ENCODE measurements at regions not wholly inside any gene's neighbourhood (a gene's known extent, or its start where the extent isn't known, plus 50 kb on each side); places are given as distances from the start of the nearest gene placed in this dataset.
A peak's percentile ranks its signal among the peaks of the same experiment; 100 is the strongest.
"Not testable (repeated sequence)": the region's sequence is repeated elsewhere in the genome, so short reads cannot be mapped to it uniquely, and the experiment has no call there.

- H3K9me3 ChIP-seq (replicated peaks; ENCODE audit: control insufficient read depth, low read depth, low read length); H3K27me3 ChIP-seq (ENCODE audit: control insufficient read depth, insufficient read depth, low read length); H3K36me3 ChIP-seq (ENCODE audit: control insufficient read depth, insufficient read depth, low read length); H3K27ac ChIP-seq (ENCODE audit: low read length); H3K4me3 ChIP-seq (ENCODE audit: low read length); DNase-seq: not testable (repeated sequence)
- H3K4me1 ChIP-seq (ENCODE audit: control insufficient read depth, insufficient read depth, low read length) = peaks cover 42% of the 10 kb centered on the region
- 100% methylated on average over 1 of the region's 2 CpGs for WGBS (ENCODE audit: insufficient coverage)
Measured at GRCh38 chr6:167239470-167239869, 51.6 kb upstream of the UNC93A start.

- DNase-seq = no peak
- Histone ChIP-seq H3K4me3 (ENCODE audit: low read length) (no peak overlapping the region), H3K36me3 (ENCODE audit: control insufficient read depth, insufficient read depth, low read length) (no peaks in the 10 kb centered on the region), H3K9me3 (replicated peaks; ENCODE audit: control insufficient read depth, low read depth, low read length) (no peaks in the 10 kb centered on the region), H3K4me1 (ENCODE audit: control insufficient read depth, insufficient read depth, low read length) (peaks cover 48% of the 10 kb centered on the region), H3K27ac (ENCODE audit: low read length) (peak overlapping the region; percentile 29), H3K27me3 (ENCODE audit: control insufficient read depth, insufficient read depth, low read length) (peaks cover under 1% of the 10 kb centered on the region)
- WGBS (ENCODE audit: insufficient coverage) = 89% methylated on average over 13 of the region's 18 CpGs
Measured at GRCh38 chr6:167240034-167240541, 51.0 kb upstream of the UNC93A start.

Measured in muscle of leg (tissue), 3 donors.